ENCODE measurements at regions not wholly inside any gene's neighbourhood (a gene's known extent, or its start where the extent isn't known, plus 50 kb on each side); places are given as distances from the start of the nearest gene placed in this dataset.
"Not testable (repeated sequence)": the region's sequence is repeated elsewhere in the genome, so short reads cannot be mapped to it uniquely, and the experiment has no call there.

- not testable (repeated sequence) for DNase-seq (ENCODE audit: low spot score)
These were observed 85.1 kb upstream of the MAP4 start for GRCh38 chr3:48101301-48101650.

- DNase-seq (ENCODE audit: low spot score), result no peak
These were observed 76.1 kb upstream of the MAP4 start for GRCh38 chr3:48092270-48092669.

- DNase-seq (ENCODE audit: low spot score), result no peak
These were observed 74.1 kb upstream of the MAP4 start for GRCh38 chr3:48090166-48090939.

GRCh38 chr3:48088749-48089466 is 72.7 kb upstream of the MAP4 start:
- DNase-seq (ENCODE audit: low spot score), result peak; percentile 97

GRCh38 chr3:48088056-48088748 is 72.0 kb upstream of the MAP4 start:
- DNase-seq (ENCODE audit: low spot score), result no peak

GRCh38 chr3:48086705-48087104 is 70.5 kb upstream of the MAP4 start:
- no peak for DNase-seq (ENCODE audit: low spot score)

GRCh38 chr3:48084929-48085328 is 68.7 kb upstream of the MAP4 start:
- no peak for DNase-seq (ENCODE audit: low spot score)

- DNase-seq (ENCODE audit: low spot score), result no peak
These were observed 68.0 kb upstream of the MAP4 start for GRCh38 chr3:48084170-48084569.

GRCh38 chr3:48082580-48083184 is 66.5 kb upstream of the MAP4 start:
- DNase-seq (ENCODE audit: low spot score), result no peak

- DNase-seq (ENCODE audit: low spot score), result no peak
These were observed 61.6 kb upstream of the MAP4 start for GRCh38 chr3:48077815-48078214.

GRCh38 chr3:48070030-48070429 is 53.8 kb upstream of the MAP4 start:
- no peak for DNase-seq (ENCODE audit: low spot score)

GRCh38 chr3:48069339-48069738 is 53.1 kb upstream of the MAP4 start:
- no peak for DNase-seq (ENCODE audit: low spot score)

- DNase-seq (ENCODE audit: low spot score), result no peak
These were observed 52.7 kb upstream of the MAP4 start for GRCh38 chr3:48068886-48069285.

- DNase-seq (ENCODE audit: low spot score), result not testable (repeated sequence)
These were observed 52.1 kb upstream of the MAP4 start for GRCh38 chr3:48068320-48068719.

- DNase-seq (ENCODE audit: low spot score), result no peak
These were observed 51.1 kb upstream of the MAP4 start for GRCh38 chr3:48067271-48067670.

All from LoVo (cell line).